PC-3 (cell line): ENCODE measurements at regions not wholly inside any gene's neighbourhood (a gene's known extent, or its start where the extent isn't known, plus 50 kb on each side); places are given as distances from the start of the nearest gene placed in this dataset.
A peak's percentile ranks its signal among the peaks of the same experiment; 100 is the strongest.

Source experiments
- ATAC-seq: fragments of 200-7000 bp; cut with Tn5 transposase; 2 replicates; pipeline ENCODE4 v1.9.1; 2020; ENCODE audit warnings: mild to moderate bottlenecking, moderate library complexity
- BruUV-seq: library from RNA; stranded (reverse); fragments of 400-500 nt; replicated peaks from 2 replicates; lab custom pipeline; 2021; lab: Mats Ljungman, UMichigan
- CTCF ChIA-PET: fragments of 300-600 bp; sonication (Branson Sonifier 250); formaldehyde crosslinking; loops from one replicate; lab custom pipeline; 2022; ENCODE audit warnings: antibody characterized with exemption; lab: Charles Lee
- POLR2A ChIA-PET: fragments of 300-600 bp; sonication (Branson Sonifier 250); formaldehyde crosslinking; loops from one replicate; lab custom pipeline; 2022; ENCODE audit warnings: antibody characterized with exemption; ENCODE audit not compliant: unreplicated experiment; lab: Charles Lee
- DNase-seq: peaks from one replicate; pipeline ENCODE4 v3.0.0-alpha.2; 2015
- H2AFZ ChIP-seq: fragments of 300-600 bp; sonication (generic); 2 replicates; pipeline ENCODE4 v1.6.0; 2016; ENCODE audit warnings: antibody characterized with exemption, low read length
- H3F3A ChIP-seq: fragments of 300-600 bp; sonication (generic); one replicate; pipeline ENCODE4 v1.6.0; 2017; ENCODE audit warnings: antibody characterized with exemption, low read length, control low read depth, mild to moderate bottlenecking; ENCODE audit not compliant: unreplicated experiment
- H3K27ac ChIP-seq: fragments of 300-600 bp; sonication (generic); 2 replicates; pipeline ENCODE4 v1.5.1; 2016; ENCODE audit warnings: mild to moderate bottlenecking, low read length
- H3K27me3 ChIP-seq: fragments of 300-600 bp; sonication (generic); 2 replicates; pipeline ENCODE4 v1.6.1; 2016; ENCODE audit warnings: low read length, mixed read lengths
- H3K36me3 ChIP-seq: fragments of 300-600 bp; sonication (generic); 2 replicates; pipeline ENCODE4 v1.6.1; 2016; ENCODE audit warnings: low read depth, mixed run types, low read length, mixed read lengths
- H3K4me1 ChIP-seq: fragments of 300-600 bp; sonication (generic); 2 replicates; pipeline ENCODE4 v1.5.1; 2016; ENCODE audit warnings: low read length; ENCODE audit not compliant: insufficient read depth
- H3K4me2 ChIP-seq: fragments of 300-600 bp; sonication (generic); 2 replicates; pipeline ENCODE4 v1.6.0; 2016; ENCODE audit warnings: low read length
- H3K4me3 ChIP-seq: fragments of 300-600 bp; sonication (generic); 2 replicates; pipeline ENCODE4 v1.5.1; 2016; ENCODE audit warnings: mild to moderate bottlenecking, low read length, mixed read lengths
- H3K79me2 ChIP-seq: fragments of 300-600 bp; sonication (generic); 2 replicates; pipeline ENCODE4 v1.6.1; 2017; ENCODE audit warnings: low read length, mixed read lengths
- H3K9ac ChIP-seq: fragments of 300-600 bp; sonication (generic); 2 replicates; pipeline ENCODE4 v1.6.0; 2016; ENCODE audit warnings: mild to moderate bottlenecking, low read length
- H3K9me2 ChIP-seq: fragments of 300-600 bp; sonication (generic); replicated peaks from 2 replicates; pipeline ENCODE4 v1.6.1; 2016; ENCODE audit warnings: mixed run types, low read length, mixed read lengths
- H3K9me3 ChIP-seq: fragments of 300-600 bp; sonication (generic); 2 replicates; pipeline ENCODE4 v1.6.1; 2016; ENCODE audit warnings: low read length, mixed read lengths
- H4K20me1 ChIP-seq: fragments of 300-600 bp; sonication (generic); 2 replicates; pipeline ENCODE4 v1.6.1; 2016; ENCODE audit warnings: low read length, mixed read lengths
- CTCF ChIP-seq: fragments of 300-600 bp; sonication (generic); conservative IDR thresholded peaks from 2 replicates; pipeline ENCODE4 v1.5.1; 2017; ENCODE audit warnings: antibody characterized with exemption, low read depth, mild to moderate bottlenecking, low read length
- EZH2 ChIP-seq: fragments of 300-600 bp; sonication (generic); IDR thresholded peaks from one replicate; pipeline ENCODE4 v1.6.1; 2017; ENCODE audit warnings: antibody characterized with exemption, mild to moderate bottlenecking, low read length; ENCODE audit not compliant: unreplicated experiment
- EZH2phosphoT487 ChIP-seq: fragments of 300-600 bp; sonication (generic); IDR thresholded peaks from 2 replicates; pipeline ENCODE4 v1.6.1; 2018; ENCODE audit warnings: mild to moderate bottlenecking, antibody characterized with exemption, low read length, borderline replicate concordance
- intact Hi-C: fragments of 100-400 bp; cut with micrococcal nuclease; formaldehyde crosslinking; loops from 2 replicates; pipeline ENCODE4 v1.9.0; 2023

GRCh38 chr1:217364220-217364619, 266.7 kb downstream of the GPATCH2 start:
- no peaks in the 10 kb centered on the region for H3K27me3 ChIP-seq
- H3K4me2 ChIP-seq, result no peak overlapping the region
- no peaks in the 10 kb centered on the region for H3K9me2 ChIP-seq
- no peaks in the 10 kb centered on the region for H3K36me3 ChIP-seq
- no peak overlapping the region for H3K4me3 ChIP-seq
- TF ChIP-seq CTCF (no peak), EZH2phosphoT487 (no peak), EZH2 (no peak)
- H3K4me1 ChIP-seq, result peaks cover 4% of the 10 kb centered on the region; the same call in 1 of the 2 replicates
- no peaks in the 10 kb centered on the region for H3F3A ChIP-seq
- H3K9me3 ChIP-seq, result no peaks in the 10 kb centered on the region
- H3K27ac ChIP-seq, result no peak overlapping the region
- no TSS peak for BruUV-seq
- ChIA-PET POLR2A (no interaction called here), CTCF (no interaction called here)
- H3K9ac ChIP-seq, result no peak overlapping the region
- DNase-seq (no peak), ATAC-seq (no peak)
- no peaks in the 10 kb centered on the region for H3K79me2 ChIP-seq
- no peak overlapping the region for H2AFZ ChIP-seq
- intact Hi-C loops, result no loop called here
- H4K20me1 ChIP-seq, result no peaks in the 10 kb centered on the region

- H3K9me3 ChIP-seq, result no peaks in the 10 kb centered on the region
- BruUV-seq, result no TSS peak
- H3K27ac ChIP-seq, result no peak overlapping the region
- no peak overlapping the region for H3K4me3 ChIP-seq
- no peaks in the 10 kb centered on the region for H4K20me1 ChIP-seq
- TF ChIP-seq EZH2phosphoT487 (no peak), EZH2 (no peak), CTCF (no peak)
- no peaks in the 10 kb centered on the region for H3K27me3 ChIP-seq
- intact Hi-C loops, result no loop called here
- H3K4me2 ChIP-seq, result no peak overlapping the region
- peak overlapping the region; percentile 67 for H2AFZ ChIP-seq
- no peaks in the 10 kb centered on the region for H3F3A ChIP-seq
- H3K9me2 ChIP-seq, result no peaks in the 10 kb centered on the region
- H3K36me3 ChIP-seq, result no peaks in the 10 kb centered on the region
- ATAC-seq (peak; percentile 61), DNase-seq (peak; percentile 60)
- POLR2A ChIA-PET, result no interaction called here
- CTCF ChIA-PET, result no interaction called here
- peaks cover 4% of the 10 kb centered on the region; the same call in 1 of the 2 replicates for H3K4me1 ChIP-seq
- no peaks in the 10 kb centered on the region for H3K79me2 ChIP-seq
- no peak overlapping the region for H3K9ac ChIP-seq
Measured at GRCh38 chr1:217363319-217363718, 267.6 kb downstream of the GPATCH2 start.

- no peak overlapping the region for H3K9ac ChIP-seq
- H3K9me2 ChIP-seq, result no peaks in the 10 kb centered on the region
- no peaks in the 10 kb centered on the region for H3K27me3 ChIP-seq
- ATAC-seq, result no peak
- no peaks in the 10 kb centered on the region for H4K20me1 ChIP-seq
- no TSS peak for BruUV-seq
- no peak overlapping the region for H3K4me3 ChIP-seq
- intact Hi-C loops, result no loop called here
- peaks cover 4% of the 10 kb centered on the region; the same call in 1 of the 2 replicates for H3K4me1 ChIP-seq
- TF ChIP-seq EZH2 (no peak), CTCF (no peak), EZH2phosphoT487 (no peak)
- no peak overlapping the region for H2AFZ ChIP-seq
- POLR2A ChIA-PET, result interaction anchor here (0.7 kb wide), 1 partner anchor 692 kb away, joined by 6 read pairs; no protein-coding TSS in a partner anchor
- H3K79me2 ChIP-seq, result no peaks in the 10 kb centered on the region
- no peaks in the 10 kb centered on the region for H3K9me3 ChIP-seq
- H3F3A ChIP-seq, result no peaks in the 10 kb centered on the region
- H3K4me2 ChIP-seq, result no peak overlapping the region
- DNase-seq, result no peak
- CTCF ChIA-PET, result no interaction called here
- H3K36me3 ChIP-seq, result no peaks in the 10 kb centered on the region
- no peak overlapping the region for H3K27ac ChIP-seq
Measured at GRCh38 chr1:217360510-217360909, 270.4 kb downstream of the GPATCH2 start.
